GM18520 (cell line): ENCODE measurements at regions not wholly inside any gene's neighbourhood (a gene's known extent, or its start where the extent isn't known, plus 50 kb on each side); places are given as distances from the start of the nearest gene placed in this dataset.
"Not testable (repeated sequence)": the region's sequence is repeated elsewhere in the genome, so short reads cannot be mapped to it uniquely, and the experiment has no call there.

Experiments
- ATAC-seq: cut with Tn5 transposase; IDR thresholded peaks from one replicate; pipeline ENCODE4 v1.9.1; 2021; ENCODE audit not compliant: unreplicated experiment

DNA sequence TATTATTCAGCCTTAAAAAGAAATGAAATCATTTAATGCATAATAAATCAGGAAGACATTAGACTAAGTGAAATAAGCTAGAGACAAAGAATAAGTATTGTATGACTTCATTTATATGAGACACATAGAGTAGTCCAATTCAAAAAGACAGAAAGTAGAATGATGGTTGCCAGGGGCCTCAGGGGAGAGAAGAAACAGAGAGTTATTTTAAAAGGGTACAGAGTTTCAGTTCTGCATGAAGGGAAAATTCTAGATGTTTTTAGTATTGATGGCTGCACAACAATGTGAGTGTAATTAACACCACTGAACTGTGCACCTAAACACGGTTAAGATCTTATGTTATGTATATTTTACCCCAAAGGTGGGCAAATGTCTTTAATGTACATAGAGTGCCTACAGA lies 1407.9 kb upstream of the MAP3K7 start:
- no peak for ATAC-seq

DNA sequence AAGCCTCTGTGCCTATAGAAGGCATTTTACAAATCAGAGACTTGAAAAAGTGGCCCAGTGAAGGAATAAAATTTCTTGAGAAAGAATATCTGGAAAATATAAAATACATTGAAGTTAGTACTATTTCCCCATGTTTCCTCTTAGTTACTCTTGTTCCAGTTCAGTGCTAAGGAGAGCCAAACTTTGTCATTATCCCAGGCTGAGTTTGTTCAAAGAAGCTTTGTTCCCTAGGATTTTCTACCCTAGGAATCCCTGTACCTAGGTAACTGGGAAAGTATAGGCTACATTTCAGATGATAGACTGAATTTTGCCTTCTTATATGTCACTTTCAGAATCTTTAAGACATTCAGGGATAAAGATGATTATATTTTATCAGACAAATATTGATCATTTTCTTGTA lies 1395.7 kb upstream of the MAP3K7 start:
- ATAC-seq, result no peak

DNA sequence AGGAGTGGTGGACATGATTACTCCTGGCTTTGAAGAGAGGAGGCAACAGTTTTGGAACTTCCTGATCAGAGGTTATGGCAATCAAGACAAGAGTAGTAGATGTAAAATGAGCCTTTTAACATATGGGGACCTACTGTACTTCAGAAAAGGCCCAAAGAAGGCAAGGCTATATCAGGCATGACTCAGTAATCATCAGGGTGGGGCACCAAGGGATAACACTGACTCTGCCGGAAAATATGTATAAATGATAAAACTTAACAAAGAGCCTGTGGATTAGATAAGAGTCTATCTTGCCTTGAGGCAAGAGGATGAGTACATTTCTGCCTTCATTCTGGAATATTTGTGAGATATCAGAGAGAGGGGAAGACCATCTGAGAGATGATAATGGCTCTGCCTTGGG lies 1389.9 kb upstream of the MAP3K7 start:
- ATAC-seq, result no peak

DNA sequence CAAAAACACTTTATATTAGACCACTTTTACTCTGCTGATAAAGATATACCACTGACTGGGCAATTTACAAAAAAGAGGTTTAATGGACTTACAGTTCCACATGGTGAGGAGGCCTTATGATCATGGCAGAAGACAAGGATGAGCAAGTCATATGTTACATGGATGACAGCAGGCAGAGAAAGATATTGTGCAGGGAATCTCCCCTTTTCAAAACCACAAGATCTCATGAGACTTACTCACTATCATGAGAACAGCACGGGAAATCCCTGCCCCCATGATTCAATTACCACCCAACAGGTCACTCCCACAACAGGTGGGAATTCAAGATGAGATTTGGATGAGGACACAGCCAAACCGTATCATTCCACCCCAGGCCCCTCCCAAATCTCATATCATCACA lies 1383.8 kb upstream of the MAP3K7 start:
- ATAC-seq, result no peak

DNA sequence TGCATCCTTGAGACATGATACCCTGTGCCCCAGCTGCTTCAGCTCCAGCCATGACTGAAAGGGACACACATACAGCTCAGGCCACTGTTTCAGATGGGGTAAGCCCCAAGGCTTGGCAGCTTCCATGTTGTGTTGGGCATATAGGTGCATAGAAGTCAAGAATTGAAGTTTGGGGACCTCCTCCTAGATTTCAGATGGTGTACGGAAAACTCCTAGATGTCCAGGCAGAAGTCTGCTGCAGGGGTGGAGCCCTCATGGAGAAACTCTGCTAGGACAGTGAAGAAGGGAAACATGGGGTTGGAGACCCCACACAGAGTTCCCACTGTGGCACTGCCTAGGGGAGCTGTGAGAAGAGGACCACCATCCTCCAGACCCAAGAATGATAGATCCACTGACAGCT lies 1379.0 kb upstream of the MAP3K7 start:
- ATAC-seq, result no peak

DNA sequence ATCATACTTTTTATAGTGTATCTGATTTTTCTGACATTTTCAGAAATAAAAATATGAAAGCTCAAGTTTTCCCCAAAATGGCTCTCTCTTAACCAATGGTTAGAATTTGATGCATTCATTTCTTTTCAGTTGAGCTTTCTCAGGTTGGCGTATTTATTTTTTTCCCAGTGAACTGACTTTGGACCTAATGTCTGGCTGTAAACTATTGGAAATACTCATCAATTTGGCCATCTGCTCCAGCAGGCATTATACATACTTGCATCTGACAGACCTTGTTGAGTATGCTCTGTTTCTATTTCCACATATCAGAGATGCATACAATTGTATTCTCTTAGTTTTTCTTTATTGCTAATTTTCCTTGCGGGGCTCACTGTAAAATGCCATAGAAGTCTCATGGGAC lies 1374.8 kb upstream of the MAP3K7 start:
- no peak for ATAC-seq

DNA sequence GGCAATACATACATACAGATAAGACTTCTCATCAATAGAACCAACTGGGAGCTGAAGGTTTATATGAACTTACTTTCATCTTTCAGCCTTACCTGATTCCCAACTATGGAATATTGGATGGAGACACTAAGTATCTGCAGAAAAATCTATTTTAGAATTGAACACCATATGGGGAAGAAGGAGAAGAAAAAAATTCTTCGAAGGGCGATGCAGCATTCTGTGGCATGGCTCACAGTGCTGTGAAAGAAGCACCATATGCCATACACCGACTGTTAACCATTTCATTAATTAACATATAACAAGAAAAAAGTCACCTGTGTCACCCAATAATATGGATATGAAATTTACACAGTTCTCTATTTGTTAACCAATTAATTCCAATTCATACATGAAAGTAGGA lies 1374.4 kb upstream of the MAP3K7 start:
- ATAC-seq, result no peak

DNA sequence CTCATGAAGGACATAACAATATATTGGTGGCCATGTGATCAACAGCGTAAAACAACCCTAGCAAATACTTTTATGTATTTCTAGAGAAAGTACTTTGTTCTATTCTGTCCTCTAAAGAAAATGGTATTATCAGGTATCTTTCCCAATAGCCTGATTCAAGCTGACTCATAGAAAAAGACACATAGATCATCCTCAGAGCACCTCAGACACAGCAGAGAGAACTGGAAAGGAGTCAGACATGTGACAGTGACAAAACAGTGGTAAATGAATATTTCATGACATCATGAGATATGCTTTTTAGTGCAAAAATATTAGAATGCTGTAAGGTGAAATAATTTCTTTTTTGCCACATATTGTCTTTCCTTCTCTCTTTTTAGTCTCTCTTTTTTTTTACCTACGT lies 1355.0 kb upstream of the MAP3K7 start:
- no peak for ATAC-seq

DNA sequence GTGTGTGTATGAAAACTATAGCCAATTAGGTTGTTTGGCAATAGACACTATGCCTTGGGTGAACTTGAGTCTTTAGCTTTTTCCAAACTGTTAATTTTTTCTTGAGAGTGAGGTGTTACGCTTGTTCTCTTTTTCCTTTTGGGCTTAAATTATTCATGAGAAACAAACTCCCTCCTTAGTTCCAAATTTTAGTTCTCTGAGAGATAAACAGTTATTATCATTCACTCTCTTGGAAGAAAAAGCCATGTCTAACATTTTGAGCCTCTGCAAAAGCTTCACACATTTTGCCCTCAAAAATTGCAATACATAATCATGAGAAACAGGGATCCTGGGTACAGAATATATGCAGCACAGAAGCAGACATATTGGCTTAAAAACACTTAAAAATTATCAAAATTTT lies 1353.9 kb upstream of the MAP3K7 start:
- ATAC-seq, result no peak

DNA sequence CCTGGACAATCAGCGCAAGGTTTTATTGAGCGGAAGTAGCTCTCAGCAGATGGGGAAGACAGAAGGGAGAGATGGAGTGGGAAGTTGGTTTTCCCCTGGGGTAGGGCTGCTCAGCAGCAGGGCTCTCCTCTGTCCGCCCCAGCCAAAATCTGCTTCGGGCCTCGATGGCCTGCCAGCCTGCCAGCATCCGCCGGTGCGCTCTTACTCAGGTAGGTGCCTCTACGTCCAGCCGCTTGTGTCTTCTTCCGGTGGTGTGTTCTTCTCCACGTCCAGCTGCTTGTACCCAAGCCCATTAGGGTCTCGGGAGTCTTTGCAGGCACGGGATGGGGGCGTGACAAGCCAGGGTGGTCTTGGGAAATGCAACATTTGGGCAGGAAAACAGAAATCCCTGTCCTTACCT lies 1340.0 kb upstream of the MAP3K7 start:
- ATAC-seq, result no peak

DNA sequence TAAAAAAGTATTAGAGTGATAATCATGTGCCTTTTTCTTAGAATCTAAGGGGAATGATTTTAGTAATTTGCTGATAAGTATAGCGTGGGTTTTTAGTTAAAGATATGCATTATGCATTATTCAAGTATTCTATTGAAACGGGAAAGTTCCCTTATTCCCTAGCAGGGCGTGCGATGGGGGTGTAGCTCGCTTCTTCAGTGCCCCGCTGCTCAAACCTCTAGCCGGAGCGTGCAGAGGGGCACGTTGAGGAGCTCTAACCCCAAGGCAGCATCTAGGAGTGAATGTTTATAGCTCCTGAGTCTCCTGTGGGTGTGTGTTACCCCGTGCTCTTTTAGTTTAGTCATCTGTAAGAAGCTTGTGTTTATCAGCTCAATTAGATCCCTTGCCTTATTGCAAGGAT lies 1339.5 kb upstream of the MAP3K7 start:
- no peak for ATAC-seq

DNA sequence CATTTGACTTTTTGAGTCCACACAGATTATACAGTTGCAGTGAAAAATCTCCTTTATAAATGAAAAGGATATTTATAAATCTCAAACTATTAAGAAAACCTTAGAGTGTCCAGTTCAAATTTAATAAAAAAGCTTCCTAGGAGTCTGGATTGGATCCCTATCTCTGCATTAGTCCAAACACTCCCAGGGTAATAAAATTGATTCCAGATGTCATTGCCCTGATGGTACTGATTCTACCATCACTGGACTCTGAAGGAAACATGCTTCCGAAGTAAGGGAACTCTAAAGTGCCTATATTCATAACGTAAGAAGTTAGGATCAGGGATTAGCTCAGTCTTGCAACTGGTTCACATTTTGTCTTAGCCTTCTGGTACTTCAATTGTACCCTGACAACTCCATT lies 1325.1 kb upstream of the MAP3K7 start:
- ATAC-seq, result no peak

DNA sequence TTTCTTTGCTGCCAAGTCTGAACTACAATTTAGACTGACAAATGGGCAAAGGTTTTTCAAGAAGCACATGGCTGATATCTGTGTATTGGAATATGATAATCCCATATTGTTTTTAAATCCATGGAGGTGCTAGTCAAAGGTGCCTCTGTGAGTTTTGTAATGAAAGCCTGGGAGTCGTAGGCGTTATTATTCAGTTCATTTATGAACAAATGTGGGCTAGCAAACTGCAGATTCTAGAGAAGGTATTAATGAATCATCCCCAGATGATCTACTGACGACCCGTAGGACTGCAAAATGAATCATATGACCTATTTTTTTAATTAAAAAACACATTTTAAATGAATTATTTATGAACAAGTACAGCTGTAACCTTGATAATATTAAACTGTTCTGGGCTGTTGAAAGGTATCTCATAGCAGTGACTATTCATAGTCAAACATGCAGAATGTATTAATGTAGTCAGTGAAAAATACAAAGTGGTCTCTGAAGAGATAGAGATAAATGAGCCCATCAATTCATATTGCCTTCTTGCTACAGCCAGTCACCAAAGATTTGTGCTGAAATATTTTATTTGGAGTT lies 1317.8 kb upstream of the MAP3K7 start:
- ATAC-seq, result no peak

DNA sequence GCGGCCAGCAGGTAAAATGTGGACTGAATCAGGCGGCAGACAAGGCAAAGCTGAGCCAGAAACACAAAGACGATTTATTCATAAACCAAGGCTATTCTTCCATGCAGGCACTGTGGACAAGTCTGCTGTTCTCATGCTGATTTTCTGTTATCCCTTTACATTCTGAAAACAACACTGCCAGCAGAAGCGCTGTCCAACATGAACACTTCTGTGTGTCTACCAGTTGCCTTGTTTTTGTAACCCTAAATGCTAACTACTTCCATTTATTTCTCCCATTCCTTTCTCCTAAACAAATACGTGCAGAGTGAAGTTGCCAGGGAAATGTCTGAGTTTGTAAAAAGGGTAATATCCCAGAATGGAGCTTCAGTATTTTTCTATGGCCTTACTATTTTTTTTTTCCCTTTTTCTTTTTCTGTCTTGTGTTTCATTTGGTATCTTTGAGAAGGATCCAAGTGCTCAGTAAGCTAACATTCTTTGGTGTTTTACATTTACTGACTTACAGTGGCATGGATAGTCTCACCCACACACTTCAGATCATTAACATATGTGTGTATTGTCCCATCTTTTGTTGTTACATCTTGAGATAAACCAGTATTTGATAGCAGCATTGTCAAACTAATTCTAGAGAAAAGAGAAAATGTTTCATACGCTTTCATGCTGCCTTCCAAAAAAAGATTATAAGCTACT lies 1308.9 kb upstream of the MAP3K7 start:
- ATAC-seq, result no peak

DNA sequence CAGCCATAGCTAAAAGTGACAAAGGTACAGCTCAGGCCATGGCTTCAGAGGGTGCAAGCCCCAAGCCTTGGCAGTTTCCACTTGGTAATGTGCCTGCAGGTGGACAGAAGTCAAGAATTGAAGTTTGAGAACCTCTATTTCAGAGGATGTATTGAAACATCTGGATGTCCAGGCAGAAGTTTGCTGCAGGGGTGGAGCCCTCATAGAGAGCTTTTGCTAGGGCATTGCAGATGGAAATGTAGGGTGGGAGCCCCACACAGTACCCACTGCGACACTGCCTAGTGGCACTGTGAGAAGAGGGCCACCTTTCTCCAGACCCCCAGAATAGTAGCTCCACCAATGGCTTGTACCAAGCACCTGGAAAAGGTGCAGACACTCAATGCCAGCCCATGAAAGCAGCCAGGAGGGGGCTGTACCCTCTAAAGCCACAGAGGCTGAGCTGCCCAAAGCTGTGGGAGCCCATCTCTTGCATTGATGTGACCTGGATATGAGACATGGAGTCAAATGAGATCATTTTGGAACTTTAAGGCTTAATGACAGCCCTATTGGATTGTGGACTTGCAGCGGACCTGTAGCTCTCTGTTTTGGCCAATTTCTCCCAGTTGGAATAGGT lies 1299.4 kb upstream of the MAP3K7 start:
- ATAC-seq, result no peak

DNA sequence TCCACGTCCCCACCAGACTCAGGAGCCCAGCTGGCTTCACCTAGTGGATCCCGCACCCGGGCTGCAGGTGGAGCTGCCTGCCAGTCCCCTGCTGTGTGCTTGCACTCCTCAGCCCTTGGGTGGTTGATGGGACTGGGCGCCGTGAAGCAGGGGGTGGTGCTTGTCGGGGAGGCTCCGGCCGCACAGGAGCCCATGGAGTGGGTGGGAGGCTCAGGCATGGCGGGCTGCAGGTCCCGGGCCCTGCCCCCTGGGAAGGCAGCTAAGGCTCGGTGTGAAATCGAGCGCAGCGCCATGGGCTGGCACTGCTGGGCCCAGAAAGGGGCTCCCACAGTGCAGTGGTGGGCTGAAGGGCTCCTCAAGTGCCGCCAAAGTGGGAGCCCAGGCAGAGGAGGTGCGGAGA lies 1294.9 kb upstream of the MAP3K7 start:
- ATAC-seq, result not testable (repeated sequence)

DNA sequence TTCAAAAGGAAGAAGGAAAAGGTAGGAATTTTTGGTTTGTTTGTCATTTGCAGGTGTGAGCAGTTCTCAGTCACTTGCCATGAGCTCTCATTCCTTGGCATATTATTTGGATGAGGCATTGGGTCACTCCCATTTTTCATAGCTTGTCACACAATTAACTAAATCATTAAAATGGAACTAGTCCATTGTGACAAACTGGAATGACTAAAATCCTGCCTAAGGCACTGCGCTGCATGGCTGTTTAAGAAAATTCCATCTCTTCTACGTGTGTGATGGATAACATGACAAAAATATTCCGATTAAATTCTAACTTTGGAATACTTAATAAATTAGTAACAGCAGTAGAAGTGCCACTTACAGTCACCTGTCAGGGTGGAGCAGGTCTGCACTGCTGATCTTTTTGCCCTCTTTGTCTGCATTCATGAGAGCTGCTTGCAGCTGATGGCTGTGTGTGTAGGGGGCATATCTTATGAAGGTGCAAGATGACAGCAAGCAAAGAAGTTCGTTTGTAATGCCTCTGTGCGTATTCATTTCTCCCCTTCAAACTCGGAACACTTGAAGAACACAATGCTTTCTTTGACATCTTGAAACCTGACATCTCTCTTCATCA lies 1292.6 kb upstream of the MAP3K7 start:
- ATAC-seq, result no peak

DNA sequence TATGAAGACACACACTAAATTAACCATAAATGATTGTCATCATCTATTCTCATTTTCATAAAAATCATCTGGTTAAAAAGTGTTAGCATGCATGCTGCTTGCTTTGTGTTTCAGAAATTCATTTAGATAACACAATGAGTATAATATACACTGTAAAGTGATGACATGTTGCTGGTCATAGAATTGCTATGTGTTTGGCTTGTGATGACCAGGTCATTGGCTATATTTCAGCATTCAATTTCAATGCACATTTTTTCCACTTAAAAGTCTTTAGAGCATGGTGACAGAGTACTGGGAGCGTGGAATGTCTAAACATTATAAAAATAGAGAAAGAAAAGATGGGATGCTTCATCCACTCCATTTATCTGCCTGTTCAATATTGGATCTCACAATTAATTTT lies 1291.1 kb upstream of the MAP3K7 start:
- no peak for ATAC-seq

DNA sequence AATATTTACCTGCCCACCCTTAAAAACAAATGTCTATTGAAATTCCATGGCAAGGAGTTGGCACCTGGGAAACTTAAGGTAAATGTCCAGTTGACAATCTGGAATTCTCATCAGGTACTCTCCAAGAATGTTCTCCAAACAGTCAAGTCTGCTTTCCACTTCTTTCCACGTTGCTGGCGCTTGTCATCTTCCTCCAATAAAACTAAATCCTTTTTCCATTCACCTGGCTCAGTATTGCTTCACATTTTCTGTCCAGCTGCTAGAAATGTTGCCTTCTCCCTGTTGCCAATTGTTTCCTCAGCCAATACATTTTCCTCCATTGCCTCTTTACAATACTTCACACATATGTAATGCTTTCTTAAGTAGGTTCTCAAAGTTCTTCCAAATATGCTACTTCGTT lies 1288.1 kb upstream of the MAP3K7 start:
- ATAC-seq, result no peak

DNA sequence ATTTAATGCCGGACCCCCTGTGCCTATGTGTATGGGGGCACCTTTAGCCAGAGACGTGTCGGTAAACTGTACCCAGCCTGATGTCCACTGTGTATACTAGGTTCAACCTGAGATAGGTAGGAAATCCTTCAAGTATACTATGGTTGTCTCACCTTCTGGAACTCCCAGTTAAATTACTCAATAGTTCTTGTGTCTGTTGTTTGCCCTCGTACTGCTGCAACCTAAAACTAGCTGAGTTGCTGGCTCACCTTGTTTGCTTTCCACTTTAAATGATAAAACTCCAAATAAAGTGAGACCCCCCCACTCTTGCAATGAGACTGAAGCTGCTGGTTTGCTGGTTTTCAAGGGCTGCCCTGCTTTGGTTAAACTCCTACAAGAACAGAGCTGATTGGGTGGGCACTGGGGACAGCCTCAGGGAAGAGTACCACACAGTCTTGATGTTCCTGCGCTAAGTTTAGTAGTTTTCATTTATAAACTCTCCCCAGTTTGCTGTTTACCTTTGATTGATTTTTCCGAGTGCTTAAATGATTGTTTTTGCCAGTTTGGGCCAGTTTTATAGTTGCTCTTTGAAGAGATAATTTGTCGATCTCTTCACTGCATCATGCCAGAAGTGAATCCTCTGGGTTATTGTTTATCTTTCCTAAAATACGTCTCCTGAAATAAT lies 1281.8 kb upstream of the MAP3K7 start:
- ATAC-seq, result no peak

DNA sequence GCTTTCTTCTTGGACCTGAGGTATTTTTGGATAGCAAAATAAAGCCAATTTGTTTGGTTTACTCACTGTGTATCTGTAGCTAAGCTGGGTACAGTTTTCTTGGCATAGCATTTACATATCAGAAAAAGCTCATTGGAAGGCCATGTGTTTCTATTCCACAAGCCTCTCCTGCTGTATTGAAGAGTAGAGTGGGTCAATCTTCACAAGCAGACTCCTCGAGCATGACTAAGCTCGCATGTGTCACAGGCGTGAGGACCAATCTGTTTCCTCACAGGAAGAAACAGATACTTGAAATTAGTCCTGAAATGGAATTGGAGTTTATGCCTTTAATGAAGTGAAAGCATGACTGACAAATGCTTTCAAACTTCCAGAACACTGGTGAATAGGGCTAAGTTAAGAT lies 1279.0 kb upstream of the MAP3K7 start:
- no peak for ATAC-seq

DNA sequence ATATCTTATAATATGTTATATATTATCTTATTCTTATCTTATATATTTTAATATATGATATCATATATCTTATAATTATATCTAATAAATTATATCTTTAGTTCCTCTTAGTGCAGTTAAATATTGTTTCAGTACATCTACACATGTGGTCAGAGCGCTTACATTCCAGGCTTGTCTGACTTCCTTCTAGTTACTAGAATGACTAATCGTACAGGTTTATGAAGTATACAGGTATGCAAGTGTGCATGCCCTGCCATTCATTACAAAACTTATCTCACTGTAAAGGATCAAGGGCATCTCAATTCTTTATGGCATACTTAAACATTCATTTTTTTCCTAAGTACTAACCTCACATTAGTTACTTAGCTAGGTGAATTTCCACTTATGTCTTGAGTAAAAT lies 1278.0 kb upstream of the MAP3K7 start:
- ATAC-seq, result no peak
